ENCODE measurements at regions not wholly inside any gene's neighbourhood (a gene's known extent, or its start where the extent isn't known, plus 50 kb on each side); places are given as distances from the start of the nearest gene placed in this dataset.
A peak's percentile ranks its signal among the peaks of the same experiment; 100 is the strongest.
"Not testable (repeated sequence)": the region's sequence is repeated elsewhere in the genome, so short reads cannot be mapped to it uniquely, and the experiment has no call there.

- H3K4me3 ChIP-seq (ENCODE audit: low read length); H3K27me3 ChIP-seq (ENCODE audit: control insufficient read depth, insufficient read depth); ATAC-seq; H3K4me1 ChIP-seq (ENCODE audit: control insufficient read depth, insufficient read depth, low read length); intact Hi-C loops (cut with DNase I); H3K9me3 ChIP-seq (ENCODE audit: control insufficient read depth, low read length); H3K27ac ChIP-seq (ENCODE audit: low read length); DNase-seq: not testable (repeated sequence)
These were observed 223.7 kb upstream of the VLDLR start for GRCh38 chr9:2397875-2398274.

DNA sequence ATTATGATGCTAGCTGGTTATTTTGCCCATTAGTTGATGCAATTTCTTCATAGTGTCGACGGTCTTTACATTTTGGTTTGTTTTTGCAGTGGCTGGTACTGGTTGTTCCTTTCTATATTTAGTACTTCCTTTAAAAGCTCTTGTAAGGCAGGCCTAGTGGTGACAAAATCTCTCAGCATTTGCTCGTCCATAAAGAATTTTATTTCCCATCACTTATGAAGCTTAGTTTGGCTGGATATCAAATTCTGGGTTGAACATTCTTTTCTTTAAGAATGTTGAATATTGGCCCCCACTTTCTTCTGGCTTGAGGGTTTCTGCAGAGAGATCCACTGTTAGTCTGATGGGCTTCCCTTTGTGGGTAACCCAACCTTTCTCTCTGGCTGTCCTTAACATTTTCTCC lies 219.8 kb upstream of the VLDLR start:
- H3K9me3 ChIP-seq (ENCODE audit: control insufficient read depth, low read length); H3K4me3 ChIP-seq (ENCODE audit: low read length); H3K27ac ChIP-seq (ENCODE audit: low read length); ATAC-seq; DNase-seq; H3K4me1 ChIP-seq (ENCODE audit: control insufficient read depth, insufficient read depth, low read length); intact Hi-C loops (cut with DNase I); H3K27me3 ChIP-seq (ENCODE audit: control insufficient read depth, insufficient read depth): not testable (repeated sequence)
- WGBS, result 48% methylated on average over 3 of the region's 3 CpGs

DNA sequence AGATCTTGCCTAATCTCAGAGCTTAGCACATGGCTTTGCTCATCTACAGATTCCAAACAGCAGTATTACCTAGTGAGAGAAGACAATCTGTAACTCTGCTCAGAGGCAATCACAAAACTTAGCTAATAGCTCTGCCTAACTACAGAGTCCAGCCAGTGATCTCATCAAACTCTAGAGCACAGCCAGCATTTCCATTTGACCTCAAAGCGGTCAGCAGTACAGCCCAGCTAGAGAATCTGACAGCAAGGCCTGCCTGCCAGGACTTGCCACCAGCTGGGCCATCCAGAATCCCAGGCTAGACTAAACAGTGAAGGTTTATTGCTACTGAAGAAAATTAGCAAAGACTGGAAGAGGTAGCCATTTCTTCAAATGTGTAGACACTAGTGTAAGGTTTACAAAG lies 217.9 kb upstream of the VLDLR start:
- 0% methylated on average over 1 of the region's 1 CpG for WGBS
- intact Hi-C loops (cut with DNase I), result no loop called here
- DNase-seq (no peak), ATAC-seq (no peak)
- H3K4me1 ChIP-seq (ENCODE audit: control insufficient read depth, insufficient read depth, low read length), result no peaks in the 10 kb centered on the region
- H3K27me3 ChIP-seq (ENCODE audit: control insufficient read depth, insufficient read depth), result no peaks in the 10 kb centered on the region
- H3K4me3 ChIP-seq (ENCODE audit: low read length), result no peak overlapping the region
- no peak overlapping the region for H3K27ac ChIP-seq (ENCODE audit: low read length)
- H3K9me3 ChIP-seq (ENCODE audit: control insufficient read depth, low read length), result no peaks in the 10 kb centered on the region

DNA sequence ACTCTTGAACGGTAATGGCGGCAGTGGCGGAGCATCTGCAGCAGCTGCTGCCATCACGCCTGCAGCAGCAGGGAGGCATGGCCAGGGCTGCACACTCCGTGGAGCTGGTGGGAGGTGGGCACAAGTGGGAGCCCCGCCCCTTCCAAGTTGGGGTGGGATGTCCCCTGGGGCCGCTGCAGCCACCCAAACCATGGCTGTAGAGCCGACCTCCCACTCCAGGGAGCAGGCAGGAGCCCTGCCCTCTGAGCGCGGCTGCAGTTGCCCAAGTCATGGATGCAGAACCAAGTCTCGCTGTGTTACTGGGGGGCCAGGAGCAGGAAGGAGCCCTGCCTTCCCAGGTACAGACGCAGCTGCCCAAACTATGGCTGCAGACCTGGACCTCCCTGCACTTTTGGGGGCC lies 215.3 kb upstream of the VLDLR start:
- intact Hi-C loops (cut with DNase I), result no loop called here
- DNase-seq (no peak), ATAC-seq (no peak)
- Histone ChIP-seq H3K4me3 (ENCODE audit: low read length) (no peak overlapping the region), H3K27ac (ENCODE audit: low read length) (no peak overlapping the region), H3K4me1 (ENCODE audit: control insufficient read depth, insufficient read depth, low read length) (no peaks in the 10 kb centered on the region), H3K27me3 (ENCODE audit: control insufficient read depth, insufficient read depth) (no peaks in the 10 kb centered on the region), H3K9me3 (ENCODE audit: control insufficient read depth, low read length) (no peaks in the 10 kb centered on the region)
- WGBS, result 93% methylated on average over 12 of the region's 12 CpGs

GRCh38 chr9:2407450-2407849 lies 214.1 kb upstream of the VLDLR start:
- intact Hi-C loops (cut with DNase I), result no loop called here
- H3K9me3 ChIP-seq (ENCODE audit: control insufficient read depth, low read length), result no peaks in the 10 kb centered on the region
- H3K27me3 ChIP-seq (ENCODE audit: control insufficient read depth, insufficient read depth), result no peaks in the 10 kb centered on the region
- ATAC-seq (no peak), DNase-seq (peak in 1 of 3 donors; percentile 53)
- H3K27ac ChIP-seq (ENCODE audit: low read length), result no peak overlapping the region
- H3K4me3 ChIP-seq (ENCODE audit: low read length), result no peak overlapping the region
- H3K4me1 ChIP-seq (ENCODE audit: control insufficient read depth, insufficient read depth, low read length), result no peaks in the 10 kb centered on the region
- 78% methylated on average over 7 of the region's 7 CpGs for WGBS

GRCh38 chr9:2411459-2412215 lies 209.9 kb upstream of the VLDLR start:
- intact Hi-C loops (cut with DNase I), result no loop called here
- H3K9me3 ChIP-seq (ENCODE audit: control insufficient read depth, low read length), result no peaks in the 10 kb centered on the region
- 72% methylated on average over 8 of the region's 8 CpGs for WGBS

GRCh38 chr9:2413160-2413805 lies 208.3 kb upstream of the VLDLR start:
- WGBS, result 59% methylated on average over 4 of the region's 4 CpGs
- H3K9me3 ChIP-seq (ENCODE audit: control insufficient read depth, low read length), result no peaks in the 10 kb centered on the region
- intact Hi-C loops (cut with DNase I), result no loop called here
- H3K27ac ChIP-seq (ENCODE audit: low read length), result no peak overlapping the region
- no peaks in the 10 kb centered on the region for H3K4me1 ChIP-seq (ENCODE audit: control insufficient read depth, insufficient read depth, low read length)
- H3K4me3 ChIP-seq (ENCODE audit: low read length), result no peak overlapping the region
- ATAC-seq, result no peak
- no peak for DNase-seq
- H3K27me3 ChIP-seq (ENCODE audit: control insufficient read depth, insufficient read depth), result no peaks in the 10 kb centered on the region

More at GRCh38 chr9:2411459-2412215, 209.9 kb upstream of the VLDLR start:
- Histone ChIP-seq H3K4me3 (ENCODE audit: low read length) (no peak overlapping the region), H3K27me3 (ENCODE audit: control insufficient read depth, insufficient read depth) (no peaks in the 10 kb centered on the region), H3K27ac (ENCODE audit: low read length) (no peak overlapping the region), H3K4me1 (ENCODE audit: control insufficient read depth, insufficient read depth, low read length) (no peaks in the 10 kb centered on the region)
- ATAC-seq (no peak), DNase-seq (no peak)

GRCh38 chr9:2414465-2414864 lies 207.1 kb upstream of the VLDLR start:
- DNase-seq (no peak), ATAC-seq (peak in 1 of 2 donors; percentile 26)
- no peaks in the 10 kb centered on the region for H3K27me3 ChIP-seq (ENCODE audit: control insufficient read depth, insufficient read depth)
- WGBS, result 73% methylated on average over 2 of the region's 2 CpGs
- H3K4me1 ChIP-seq (ENCODE audit: control insufficient read depth, insufficient read depth, low read length), result peaks cover 4% of the 10 kb centered on the region
- H3K27ac ChIP-seq (ENCODE audit: low read length), result no peak overlapping the region
- H3K9me3 ChIP-seq (ENCODE audit: control insufficient read depth, low read length), result no peaks in the 10 kb centered on the region
- intact Hi-C loops (cut with DNase I), result no loop called here
- no peak overlapping the region for H3K4me3 ChIP-seq (ENCODE audit: low read length)

- Histone ChIP-seq H3K4me3 (ENCODE audit: low read length) (no peak overlapping the region), H3K4me1 (ENCODE audit: control insufficient read depth, insufficient read depth, low read length) (peaks cover 4% of the 10 kb centered on the region), H3K27me3 (ENCODE audit: control insufficient read depth, insufficient read depth) (no peaks in the 10 kb centered on the region), H3K27ac (ENCODE audit: low read length) (no peak overlapping the region), H3K9me3 (ENCODE audit: control insufficient read depth, low read length) (no peaks in the 10 kb centered on the region)
- ATAC-seq, result no peak
- 95% methylated on average over 6 of the region's 6 CpGs for WGBS
- intact Hi-C loops (cut with DNase I), result no loop called here
- no peak for DNase-seq
These were observed 206.3 kb upstream of the VLDLR start for GRCh38 chr9:2415326-2415725.

DNA sequence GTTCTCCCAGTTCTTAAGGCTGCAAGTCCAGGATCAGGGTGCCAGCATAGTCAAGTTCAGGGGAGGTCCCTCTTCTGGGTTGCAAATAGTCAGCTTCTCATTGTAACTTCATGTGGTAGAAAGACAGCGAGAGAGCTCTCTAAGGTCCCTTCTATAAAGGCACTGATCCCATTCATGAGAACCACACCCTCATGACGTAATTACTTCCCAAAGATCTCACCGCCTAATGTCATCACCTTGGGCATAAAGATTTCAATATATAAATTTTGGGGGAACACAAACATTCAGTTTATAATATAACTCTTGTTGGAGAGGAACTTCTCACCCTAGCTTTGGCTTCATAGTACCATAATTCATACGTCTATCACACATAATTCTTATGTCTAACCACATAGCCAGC lies 203.9 kb upstream of the VLDLR start:
- WGBS, result 78% methylated on average over 4 of the region's 4 CpGs

DNA sequence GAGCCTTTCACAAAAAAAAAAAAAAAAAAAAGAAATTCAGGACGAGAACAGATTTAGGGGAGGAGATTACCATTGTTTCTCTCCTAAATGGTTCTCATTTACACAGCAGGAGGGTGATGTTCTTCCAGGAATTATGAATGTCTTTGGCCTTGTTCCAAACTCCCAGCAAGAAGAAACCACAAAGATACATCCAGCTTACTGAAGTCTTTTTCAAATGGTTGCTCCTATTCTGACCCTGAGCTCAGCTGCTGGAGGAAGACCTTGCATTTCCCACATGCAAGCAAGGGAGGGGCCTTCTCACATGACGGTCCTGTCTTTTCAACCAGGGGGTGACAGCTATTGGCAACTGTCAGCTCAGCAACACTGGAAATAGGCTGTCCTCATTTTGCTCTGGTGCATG lies 203.0 kb upstream of the VLDLR start:
- no peaks in the 10 kb centered on the region for H3K27me3 ChIP-seq (ENCODE audit: control insufficient read depth, insufficient read depth)
- peaks cover 4% of the 10 kb centered on the region for H3K4me1 ChIP-seq (ENCODE audit: control insufficient read depth, insufficient read depth, low read length)
- H3K4me3 ChIP-seq (ENCODE audit: low read length), result no peak overlapping the region
- H3K9me3 ChIP-seq (ENCODE audit: control insufficient read depth, low read length), result no peaks in the 10 kb centered on the region
- no peak overlapping the region for H3K27ac ChIP-seq (ENCODE audit: low read length)
- ATAC-seq, result peak; percentile 31 to 59
- DNase-seq, result no peak
- intact Hi-C loops (cut with DNase I), result no loop called here
- 14% methylated on average over 2 of the region's 2 CpGs for WGBS

More for the DNA sequence above, 203.9 kb upstream of the VLDLR start:
- Histone ChIP-seq H3K4me3 (ENCODE audit: low read length) (no peak overlapping the region), H3K4me1 (ENCODE audit: control insufficient read depth, insufficient read depth, low read length) (peaks cover 4% of the 10 kb centered on the region), H3K27ac (ENCODE audit: low read length) (no peak overlapping the region), H3K27me3 (ENCODE audit: control insufficient read depth, insufficient read depth) (no peaks in the 10 kb centered on the region), H3K9me3 (ENCODE audit: control insufficient read depth, low read length) (no peaks in the 10 kb centered on the region)
- intact Hi-C loops (cut with DNase I), result no loop called here
- DNase-seq (no peak), ATAC-seq (no peak)
